Spleen (tissue), 11 donors: ENCODE measurements at regions not wholly inside any gene's neighbourhood (a gene's known extent, or its start where the extent isn't known, plus 50 kb on each side); places are given as distances from the start of the nearest gene placed in this dataset.

Source experiments
- DNase-seq: peaks from one replicate; pipeline ENCODE4 v3.0.0-alpha.2; 2020
- H3K27ac ChIP-seq, 8 donors: fragments of 200-600 bp; sonication (generic) in 7 of 8; 1 replicate in 4 of 8; 2 replicates in 4 of 8; pipeline versions ENCODE4 v1.5.0 to v1.8.0; 2016 to 2021; ENCODE audit warnings: inconsistent platforms in 4 of 8, mild to moderate bottlenecking in 4 of 8, moderate library complexity in 1 of 8
- H3K27me3 ChIP-seq, 7 donors: fragments of 200-600 bp; sonication (generic) in 6 of 7; replicated peaks in 1 of 7; 1 replicate in 4 of 7; 2 replicates in 3 of 7; pipeline versions ENCODE4 v1.5.0 to v1.8.0; 2016 to 2021; ENCODE audit warnings: inconsistent platforms in 3 of 7, mild to moderate bottlenecking in 1 of 7
- H3K36me3 ChIP-seq, 6 donors: fragments of 200-600 bp; sonication (generic) in 5 of 6; 1 replicate in 4 of 6; 2 replicates in 2 of 6; pipeline versions ENCODE4 v1.5.0 to v1.8.0; 2016 to 2021; ENCODE audit warnings: inconsistent platforms in 2 of 6
- H3K4me1 ChIP-seq, 6 donors: fragments of 200-600 bp; sonication (generic) in 5 of 6; 1 replicate in 3 of 6; 2 replicates in 3 of 6; pipeline versions ENCODE4 v1.5.0 to v1.8.0; 2016 to 2021; ENCODE audit warnings: inconsistent platforms in 3 of 6
- H3K4me3 ChIP-seq, 8 donors: fragments of 200-600 bp; sonication (generic) in 7 of 8; 1 replicate in 4 of 8; 2 replicates in 4 of 8; pipeline versions ENCODE4 v1.5.0 to v1.8.0; 2016 to 2021; ENCODE audit warnings: inconsistent platforms in 4 of 8, mild to moderate bottlenecking in 4 of 8, moderate library complexity in 2 of 8
- H3K9me3 ChIP-seq, 8 donors: fragments of 200-600 bp; sonication (generic) in 7 of 8; 1 replicate in 4 of 8; 2 replicates in 4 of 8; pipeline versions ENCODE4 v1.5.0 to v1.8.0; 2016 to 2021; ENCODE audit warnings: inconsistent platforms in 4 of 8
- POLR2A ChIP-seq, 3 donors: fragments of 450-650 bp; IDR thresholded peaks; one replicate each; pipeline ENCODE4 v1.5.1; 2017; ENCODE audit warnings: antibody characterized with exemption in 3 of 3, mild to moderate bottlenecking in 1 of 3
- POLR2AphosphoS5 ChIP-seq, 3 donors: sonication (generic); formaldehyde crosslinking; IDR thresholded peaks; one replicate each; pipeline ENCODE4 v1.5.1; 2017; ENCODE audit warnings: antibody characterized with exemption in 3 of 3
- WGBS, 5 donors: extraction: QIAGEN DNeasy Blood & Tissue Kit in 3 of 5; methylation state at CpG; one replicate each; pipeline versions ENCODE4 v1.1.5 to v1.1.7; 2013 to 2018; 5-methylcytosine and 5-hydroxymethylcytosine counted together
- intact Hi-C: fragments of 100-400 bp; cut with DNase I; formaldehyde crosslinking; loops from one replicate; pipeline ENCODE4 v1.15.0; 2023; ENCODE audit warnings: low total_unique reads
- TF ChIP-seq, protein P1 (sequence below), 11 experiments: fragments of 200-600 bp in 7 of 11; fragments of 450-650 bp in 4 of 11; sonication (generic) in 4 of 11; IDR thresholded peaks in 8 of 11; conservative IDR thresholded peaks in 3 of 11; 1 replicate in 7 of 11; 2 replicates in 4 of 11; pipeline versions ENCODE4 v1.4.0 to v1.8.0; 2016 to 2021; ENCODE audit warnings: antibody characterized with exemption in 11 of 11, inconsistent platforms in 4 of 11, mild to moderate bottlenecking in 1 of 11
- donor health status: healthy with polysubstance abuse.
- donor health status: DM: no; HTN: no; CAD: no; lungs with moderate emphysema.
- donor health status: DM: no; HTN: no; CAD: no.
- donor health status: Bipolar disorder and iron deficiency.
- donor health status: healthy.
- donor health status: DM: no; HTN: no; CAD: no.
- donor health status: DM: yes; HTN: yes; CAD: no.

DNA sequence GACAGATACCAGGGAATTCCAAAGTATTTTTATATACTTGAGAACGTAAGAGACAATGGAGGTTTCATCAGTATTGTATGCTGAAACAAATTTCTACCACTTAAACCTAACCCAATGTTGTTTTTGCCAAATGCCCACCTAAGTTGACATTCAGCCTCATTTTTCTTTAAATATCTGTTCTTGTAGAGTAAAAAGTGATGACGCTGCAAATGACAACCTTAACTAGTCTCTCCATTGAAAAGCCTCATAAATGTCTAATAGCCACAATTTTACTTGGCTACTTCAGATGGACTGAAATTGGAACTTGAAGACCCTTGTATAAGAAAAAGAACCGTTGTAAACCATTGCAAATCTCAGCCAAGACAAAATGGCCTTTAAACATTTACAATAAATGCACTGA is 176.9 kb downstream of the CRPPA start:
- Histone ChIP-seq H3K4me1 (no peaks in the 10 kb centered on the region), H3K27me3 (no peaks in the 10 kb centered on the region), H3K4me3 (no peak overlapping the region), H3K9me3 (peaks cover 0 to 10% (median 0%) of the 10 kb centered on the region in 8 donors), H3K36me3 (no peaks in the 10 kb centered on the region), H3K27ac (no peak overlapping the region)
- no peak for DNase-seq
- 67 to 93% (median 83%) methylated on average over 3 of the region's 3 CpGs for WGBS, 5 donors
- TF ChIP-seq POLR2AphosphoS5 (IDR thresholded peaks at IDR 0.05), result no peak
- TF ChIP-seq, protein P1, sequence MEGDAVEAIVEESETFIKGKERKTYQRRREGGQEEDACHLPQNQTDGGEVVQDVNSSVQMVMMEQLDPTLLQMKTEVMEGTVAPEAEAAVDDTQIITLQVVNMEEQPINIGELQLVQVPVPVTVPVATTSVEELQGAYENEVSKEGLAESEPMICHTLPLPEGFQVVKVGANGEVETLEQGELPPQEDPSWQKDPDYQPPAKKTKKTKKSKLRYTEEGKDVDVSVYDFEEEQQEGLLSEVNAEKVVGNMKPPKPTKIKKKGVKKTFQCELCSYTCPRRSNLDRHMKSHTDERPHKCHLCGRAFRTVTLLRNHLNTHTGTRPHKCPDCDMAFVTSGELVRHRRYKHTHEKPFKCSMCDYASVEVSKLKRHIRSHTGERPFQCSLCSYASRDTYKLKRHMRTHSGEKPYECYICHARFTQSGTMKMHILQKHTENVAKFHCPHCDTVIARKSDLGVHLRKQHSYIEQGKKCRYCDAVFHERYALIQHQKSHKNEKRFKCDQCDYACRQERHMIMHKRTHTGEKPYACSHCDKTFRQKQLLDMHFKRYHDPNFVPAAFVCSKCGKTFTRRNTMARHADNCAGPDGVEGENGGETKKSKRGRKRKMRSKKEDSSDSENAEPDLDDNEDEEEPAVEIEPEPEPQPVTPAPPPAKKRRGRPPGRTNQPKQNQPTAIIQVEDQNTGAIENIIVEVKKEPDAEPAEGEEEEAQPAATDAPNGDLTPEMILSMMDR (IDR thresholded peaks at IDR 0.05 in 8 of 11, conservative IDR thresholded peaks at IDR 0.05 in 3 of 11), result no peak
- TF ChIP-seq POLR2A (IDR thresholded peaks at IDR 0.05), result no peak
- intact Hi-C loops, result no loop called here

DNA sequence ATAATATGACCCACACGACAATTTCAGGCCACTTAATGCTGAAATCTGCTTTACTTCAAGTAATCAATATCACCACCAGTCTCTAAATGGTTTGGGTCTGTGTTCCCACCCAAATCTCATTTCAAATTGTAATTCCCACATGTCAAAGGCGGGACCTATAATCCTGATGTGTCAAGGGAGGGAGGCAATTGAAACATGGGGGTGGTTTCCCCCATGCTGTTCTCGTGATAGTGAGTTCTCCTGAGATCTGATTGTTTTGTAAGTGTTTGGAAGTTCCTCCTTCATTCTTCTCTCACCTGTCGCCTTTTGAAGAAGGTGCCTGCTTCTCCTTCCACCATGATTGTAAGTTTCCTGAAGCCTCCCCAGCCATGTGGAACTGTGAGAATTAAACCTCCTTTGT is 178.4 kb downstream of the CRPPA start:
- Histone ChIP-seq H3K4me1 (no peaks in the 10 kb centered on the region), H3K4me3 (no peak overlapping the region)
- WGBS, 5 donors, result 83 to 95% (median 90%) methylated on average over 4 of the region's 4 CpGs

DNA sequence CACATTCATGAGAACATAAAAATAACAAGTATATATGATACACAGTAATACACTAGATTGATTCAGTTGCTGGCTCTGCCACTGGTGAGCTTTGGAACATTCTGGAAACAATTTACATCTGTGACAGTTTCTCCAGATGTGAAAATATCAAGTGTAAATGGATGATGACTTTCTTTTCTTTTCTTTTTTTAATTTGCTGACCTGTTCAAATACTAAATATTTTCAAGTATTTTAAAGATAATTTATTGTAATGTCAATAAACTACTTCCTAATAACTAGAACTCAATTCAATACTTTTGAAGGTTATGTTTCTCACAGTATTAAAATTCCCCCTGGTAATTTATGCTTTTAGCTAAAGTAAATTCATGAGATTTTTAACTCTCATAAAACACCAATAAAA is 180.3 kb downstream of the CRPPA start:
- no peak for TF ChIP-seq POLR2A (IDR thresholded peaks at IDR 0.05)
- TF ChIP-seq POLR2AphosphoS5 (IDR thresholded peaks at IDR 0.05), result no peak
- TF ChIP-seq, protein P1 (IDR thresholded peaks at IDR 0.05 in 8 of 11, conservative IDR thresholded peaks at IDR 0.05 in 3 of 11), result no peak
- Histone ChIP-seq H3K27ac (no peak overlapping the region), H3K4me3 (no peak overlapping the region), H3K27me3 (no peaks in the 10 kb centered on the region), H3K4me1 (no peaks in the 10 kb centered on the region), H3K36me3 (no peaks in the 10 kb centered on the region), H3K9me3 (no peaks in the 10 kb centered on the region)
- intact Hi-C loops, result no loop called here
- DNase-seq, result no peak

More for the DNA sequence above, 178.4 kb downstream of the CRPPA start:
- no peak overlapping the region for H3K27ac ChIP-seq
- H3K9me3 ChIP-seq, result no peaks in the 10 kb centered on the region
- no peaks in the 10 kb centered on the region for H3K36me3 ChIP-seq
- H3K27me3 ChIP-seq, result no peaks in the 10 kb centered on the region
- no peak for DNase-seq
- TF ChIP-seq POLR2AphosphoS5 (IDR thresholded peaks at IDR 0.05) (no peak), POLR2A (IDR thresholded peaks at IDR 0.05) (no peak)
- TF ChIP-seq, protein P1 (IDR thresholded peaks at IDR 0.05 in 8 of 11, conservative IDR thresholded peaks at IDR 0.05 in 3 of 11), result no peak
- intact Hi-C loops, result no loop called here

DNA sequence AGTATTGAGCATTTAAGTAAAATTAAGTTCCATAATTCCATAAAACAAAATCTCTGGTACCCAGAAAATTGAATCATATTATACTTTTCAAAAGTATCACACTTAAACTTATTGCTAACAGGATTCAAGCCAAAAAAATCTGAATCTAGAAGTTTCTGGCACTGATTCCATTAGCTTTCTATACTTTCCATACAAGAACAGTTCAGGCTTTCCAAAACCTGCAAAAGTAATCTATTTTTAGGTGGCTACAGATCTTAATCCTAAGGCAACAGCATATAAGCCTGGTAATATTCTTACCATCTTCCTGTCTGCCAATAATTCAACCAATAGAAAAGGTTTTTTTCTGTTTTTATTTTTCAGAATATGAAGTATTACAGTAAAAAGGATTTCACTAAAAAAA is 185.0 kb downstream of the CRPPA start:
- DNase-seq, result no peak
- Histone ChIP-seq H3K9me3 (peaks cover 0 to 14% (median 9%) of the 10 kb centered on the region in 8 donors), H3K27me3 (no peaks in the 10 kb centered on the region), H3K36me3 (no peaks in the 10 kb centered on the region), H3K27ac (no peak overlapping the region), H3K4me3 (no peak overlapping the region), H3K4me1 (no peaks in the 10 kb centered on the region)
- intact Hi-C loops, result no loop called here
- no peak for TF ChIP-seq POLR2AphosphoS5 (IDR thresholded peaks at IDR 0.05)
- TF ChIP-seq POLR2A (IDR thresholded peaks at IDR 0.05), result no peak
- TF ChIP-seq, protein P1 (IDR thresholded peaks at IDR 0.05 in 8 of 11, conservative IDR thresholded peaks at IDR 0.05 in 3 of 11), result no peak
